OCI-LY7 (cell line): ENCODE measurements at regions not wholly inside any gene's neighbourhood (a gene's known extent, or its start where the extent isn't known, plus 50 kb on each side); places are given as distances from the start of the nearest gene placed in this dataset.

Experiments used
- BruUV-seq: library from RNA; stranded (reverse); fragments of 400-500 nt; replicated peaks from 2 replicates; lab custom pipeline; 2021; lab: Mats Ljungman, UMichigan
- CTCF ChIA-PET: fragments of 300-600 bp; sonication (Branson Sonifier 250); formaldehyde crosslinking; loops from one replicate; lab custom pipeline; 2022; ENCODE audit warnings: antibody characterized with exemption; ENCODE audit not compliant: unreplicated experiment; lab: Charles Lee
- POLR2A ChIA-PET: fragments of 300-600 bp; sonication (Branson Sonifier 250); formaldehyde crosslinking; loops from one replicate; lab custom pipeline; 2022; ENCODE audit warnings: antibody characterized with exemption; lab: Charles Lee
- DNase-seq: peaks from one replicate; pipeline ENCODE4 v3.0.0-alpha.2; 2015; ENCODE audit warnings: low spot score
- H2AFZ ChIP-seq: fragments of 200-600 bp; sonication (generic), shearing (Covaris generic); 2 replicates; pipeline ENCODE4 v1.6.1; 2014; ENCODE audit warnings: mild to moderate bottlenecking, antibody characterized with exemption, low read length, moderate library complexity
- H3K27ac ChIP-seq: fragments of 200-600 bp; sonication (generic); 2 replicates; pipeline ENCODE4 v1.5.1; 2014; ENCODE audit warnings: mixed run types, low read depth, mild to moderate bottlenecking, moderate library complexity, low read length, inconsistent platforms; ENCODE audit not compliant: poor library complexity, severe bottlenecking
- H3K36me3 ChIP-seq: fragments of 200-600 bp; sonication (generic); 2 replicates; pipeline ENCODE4 v1.6.1; 2014; ENCODE audit warnings: mild to moderate bottlenecking, antibody characterized with exemption, low read length, moderate library complexity, mixed read lengths; ENCODE audit not compliant: insufficient read depth
- H3K4me1 ChIP-seq: fragments of 200-600 bp; sonication (generic); 2 replicates; pipeline ENCODE4 v1.5.1; 2014; ENCODE audit warnings: mild to moderate bottlenecking, low read length; ENCODE audit not compliant: insufficient read depth, poor library complexity, severe bottlenecking
- H3K4me2 ChIP-seq: fragments of 200-600 bp; sonication (generic); 2 replicates; pipeline ENCODE4 v1.6.1; 2014; ENCODE audit warnings: mild to moderate bottlenecking, low read length
- H3K4me3 ChIP-seq: fragments of 200-600 bp; sonication (generic); 2 replicates; pipeline ENCODE4 v1.5.1; 2014; ENCODE audit warnings: mild to moderate bottlenecking, low read depth, low read length; ENCODE audit not compliant: poor library complexity, severe bottlenecking
- H3K79me2 ChIP-seq: fragments of 200-600 bp; sonication (generic); 2 replicates; pipeline ENCODE4 v1.6.1; 2016; ENCODE audit warnings: low read depth, mild to moderate bottlenecking, low read length, moderate library complexity, mixed read lengths; ENCODE audit not compliant: insufficient read depth
- H3K9me2 ChIP-seq: fragments of 200-600 bp; sonication (generic); 2 replicates; pipeline ENCODE4 v1.6.1; 2016; ENCODE audit warnings: mild to moderate bottlenecking, low read length, mixed read lengths; ENCODE audit not compliant: insufficient read depth
- H3K9me3 ChIP-seq: fragments of 200-600 bp; sonication (generic); 2 replicates; pipeline ENCODE4 v1.6.1; 2014; ENCODE audit warnings: mild to moderate bottlenecking, mixed run types, low read length, mixed read lengths
- H4K20me1 ChIP-seq: fragments of 200-600 bp; sonication (generic); 2 replicates; pipeline ENCODE4 v1.6.1; 2014; ENCODE audit warnings: mild to moderate bottlenecking, antibody characterized with exemption, low read length, moderate library complexity, mixed read lengths; ENCODE audit not compliant: insufficient read depth
- EZH2phosphoT487 ChIP-seq: fragments of 200-600 bp; sonication (generic); IDR thresholded peaks from 2 replicates; pipeline ENCODE4 v1.6.1; 2018; ENCODE audit warnings: low read depth, borderline replicate concordance, mild to moderate bottlenecking, mixed run types, antibody characterized with exemption, low read length, moderate library complexity, mixed read lengths
- intact Hi-C: fragments of 100-400 bp; cut with micrococcal nuclease; formaldehyde crosslinking; loops from one replicate; pipeline ENCODE4 v1.10.0; 2022; ENCODE audit not compliant: unreplicated experiment
- TF ChIP-seq, protein P1 (sequence below): fragments of 200-600 bp; sonication (generic); conservative IDR thresholded peaks from 2 replicates; pipeline ENCODE4 v1.5.1; 2014; ENCODE audit warnings: mild to moderate bottlenecking, antibody characterized with exemption, low read length, moderate library complexity, mixed read lengths

DNA sequence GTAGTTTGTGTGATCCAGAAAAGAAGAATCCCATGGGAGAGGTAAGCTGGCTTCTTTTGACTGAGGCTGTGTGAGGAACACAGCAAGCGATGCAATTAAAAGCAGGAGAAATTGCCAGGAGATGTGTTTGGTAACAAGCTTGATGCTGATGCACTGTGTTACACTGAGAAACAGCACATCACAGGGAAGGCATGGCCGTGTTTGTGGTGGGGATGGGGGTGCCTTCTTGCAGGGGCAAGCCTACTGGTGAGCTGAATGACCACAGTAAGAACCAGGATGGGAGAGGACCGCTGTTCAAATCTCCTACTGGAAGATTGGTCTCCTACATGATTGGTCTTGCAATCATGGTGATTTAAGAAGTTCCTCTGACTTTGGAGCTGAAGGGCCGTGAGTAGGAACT, 477.7 kb upstream of the HS6ST1 start:
- BruUV-seq: no TSS peak
- Histone ChIP-seq H2AFZ (no peak overlapping the region), H3K27ac (no peak overlapping the region), H3K36me3 (no peaks in the 10 kb centered on the region), H3K79me2 (no peaks in the 10 kb centered on the region), H3K4me3 (no peak overlapping the region), H3K4me2 (no peak overlapping the region), H3K4me1 (no peaks in the 10 kb centered on the region), H3K9me2 (no peaks in the 10 kb centered on the region), H3K9me3 (no peaks in the 10 kb centered on the region), H4K20me1 (no peaks in the 10 kb centered on the region)
- CTCF ChIA-PET: no interaction called here
- DNase-seq: no peak
- intact Hi-C loops: no loop called here
- POLR2A ChIA-PET: no interaction called here
- TF ChIP-seq, protein P1, sequence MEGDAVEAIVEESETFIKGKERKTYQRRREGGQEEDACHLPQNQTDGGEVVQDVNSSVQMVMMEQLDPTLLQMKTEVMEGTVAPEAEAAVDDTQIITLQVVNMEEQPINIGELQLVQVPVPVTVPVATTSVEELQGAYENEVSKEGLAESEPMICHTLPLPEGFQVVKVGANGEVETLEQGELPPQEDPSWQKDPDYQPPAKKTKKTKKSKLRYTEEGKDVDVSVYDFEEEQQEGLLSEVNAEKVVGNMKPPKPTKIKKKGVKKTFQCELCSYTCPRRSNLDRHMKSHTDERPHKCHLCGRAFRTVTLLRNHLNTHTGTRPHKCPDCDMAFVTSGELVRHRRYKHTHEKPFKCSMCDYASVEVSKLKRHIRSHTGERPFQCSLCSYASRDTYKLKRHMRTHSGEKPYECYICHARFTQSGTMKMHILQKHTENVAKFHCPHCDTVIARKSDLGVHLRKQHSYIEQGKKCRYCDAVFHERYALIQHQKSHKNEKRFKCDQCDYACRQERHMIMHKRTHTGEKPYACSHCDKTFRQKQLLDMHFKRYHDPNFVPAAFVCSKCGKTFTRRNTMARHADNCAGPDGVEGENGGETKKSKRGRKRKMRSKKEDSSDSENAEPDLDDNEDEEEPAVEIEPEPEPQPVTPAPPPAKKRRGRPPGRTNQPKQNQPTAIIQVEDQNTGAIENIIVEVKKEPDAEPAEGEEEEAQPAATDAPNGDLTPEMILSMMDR: no peak
- TF ChIP-seq EZH2phosphoT487: no peak

DNA sequence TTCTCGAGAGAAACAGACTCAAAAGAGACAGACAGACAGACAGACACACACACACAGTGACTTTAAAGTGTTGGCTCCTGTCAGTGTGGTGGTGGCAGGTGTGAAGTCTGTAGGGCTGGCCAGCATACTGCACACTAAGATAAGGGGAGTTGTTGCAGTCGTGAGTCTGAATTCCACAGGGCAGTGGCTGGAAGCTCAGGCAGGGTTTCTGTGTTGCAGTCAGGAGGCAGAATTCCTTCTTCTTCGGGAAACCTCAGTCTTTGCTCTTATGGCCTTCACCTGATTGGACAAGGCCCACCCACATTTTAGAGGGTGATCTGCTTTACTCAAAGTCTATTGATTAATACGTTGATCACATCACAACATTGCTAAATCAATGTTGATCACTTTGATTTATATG, 478.4 kb upstream of the HS6ST1 start:
- no peaks in the 10 kb centered on the region for H3K4me1 ChIP-seq
- DNase-seq: no peak
- no peaks in the 10 kb centered on the region for H3K36me3 ChIP-seq
- no peak overlapping the region for H3K4me3 ChIP-seq
- no peaks in the 10 kb centered on the region for H3K79me2 ChIP-seq
- no peaks in the 10 kb centered on the region for H4K20me1 ChIP-seq
- ChIA-PET CTCF (no interaction called here), POLR2A (interaction anchor here (0.6 kb wide), 1 partner anchor 11 kb away, joined by 6 read pairs; no protein-coding TSS in a partner anchor)
- TF ChIP-seq, protein P1: no peak
- no peak for TF ChIP-seq EZH2phosphoT487
- no peak overlapping the region for H2AFZ ChIP-seq
- H3K9me2 ChIP-seq: no peaks in the 10 kb centered on the region
- BruUV-seq: no TSS peak
- no peak overlapping the region for H3K4me2 ChIP-seq
- H3K27ac ChIP-seq: no peak overlapping the region
- intact Hi-C loops: no loop called here
- no peaks in the 10 kb centered on the region for H3K9me3 ChIP-seq

DNA sequence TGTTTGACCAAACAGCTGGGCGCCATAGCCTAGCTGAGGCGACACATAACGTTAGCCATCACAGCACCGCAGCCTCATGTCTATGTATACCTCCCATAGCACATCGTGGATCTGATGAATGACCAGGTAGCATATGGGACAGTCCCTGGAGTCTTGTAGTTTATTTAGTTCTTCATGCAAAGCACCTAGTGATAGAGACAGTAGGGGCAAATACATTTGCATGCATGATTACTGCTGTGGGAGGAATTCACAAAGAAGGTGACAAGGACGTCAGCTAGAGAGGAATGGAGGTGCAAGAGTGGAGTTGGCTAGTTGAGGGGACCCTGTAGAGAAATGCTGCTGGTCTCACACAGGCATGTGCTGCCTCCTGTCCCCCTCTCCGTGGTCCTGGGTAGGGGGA, 478.9 kb upstream of the HS6ST1 start:
- CTCF ChIA-PET: no interaction called here
- H3K9me2 ChIP-seq: no peaks in the 10 kb centered on the region
- DNase-seq: no peak
- no peaks in the 10 kb centered on the region for H3K4me1 ChIP-seq
- no peak overlapping the region for H2AFZ ChIP-seq
- no peaks in the 10 kb centered on the region for H4K20me1 ChIP-seq
- no peak overlapping the region for H3K27ac ChIP-seq
- TF ChIP-seq, protein P1: no peak
- H3K36me3 ChIP-seq: no peaks in the 10 kb centered on the region
- no peaks in the 10 kb centered on the region for H3K9me3 ChIP-seq
- no peak overlapping the region for H3K4me3 ChIP-seq
- POLR2A ChIA-PET: interaction anchor here (0.6 kb wide), 1 partner anchor 10 kb away, joined by 6 read pairs; no protein-coding TSS in a partner anchor
- no peaks in the 10 kb centered on the region for H3K79me2 ChIP-seq
- intact Hi-C loops: no loop called here
- no peak overlapping the region for H3K4me2 ChIP-seq
- BruUV-seq: no TSS peak
